ENCODE measurements at regions not wholly inside any gene's neighbourhood (a gene's known extent, or its start where the extent isn't known, plus 50 kb on each side); places are given as distances from the start of the nearest gene placed in this dataset.

- H3K4me3 ChIP-seq (ENCODE audit: low read depth, poor library complexity, severe bottlenecking), result no peak overlapping the region
- TF ChIP-seq, protein P1, sequence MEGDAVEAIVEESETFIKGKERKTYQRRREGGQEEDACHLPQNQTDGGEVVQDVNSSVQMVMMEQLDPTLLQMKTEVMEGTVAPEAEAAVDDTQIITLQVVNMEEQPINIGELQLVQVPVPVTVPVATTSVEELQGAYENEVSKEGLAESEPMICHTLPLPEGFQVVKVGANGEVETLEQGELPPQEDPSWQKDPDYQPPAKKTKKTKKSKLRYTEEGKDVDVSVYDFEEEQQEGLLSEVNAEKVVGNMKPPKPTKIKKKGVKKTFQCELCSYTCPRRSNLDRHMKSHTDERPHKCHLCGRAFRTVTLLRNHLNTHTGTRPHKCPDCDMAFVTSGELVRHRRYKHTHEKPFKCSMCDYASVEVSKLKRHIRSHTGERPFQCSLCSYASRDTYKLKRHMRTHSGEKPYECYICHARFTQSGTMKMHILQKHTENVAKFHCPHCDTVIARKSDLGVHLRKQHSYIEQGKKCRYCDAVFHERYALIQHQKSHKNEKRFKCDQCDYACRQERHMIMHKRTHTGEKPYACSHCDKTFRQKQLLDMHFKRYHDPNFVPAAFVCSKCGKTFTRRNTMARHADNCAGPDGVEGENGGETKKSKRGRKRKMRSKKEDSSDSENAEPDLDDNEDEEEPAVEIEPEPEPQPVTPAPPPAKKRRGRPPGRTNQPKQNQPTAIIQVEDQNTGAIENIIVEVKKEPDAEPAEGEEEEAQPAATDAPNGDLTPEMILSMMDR (IDR thresholded peaks at IDR 0.05), result no peak
- no peak for TF ChIP-seq POLR2A (IDR thresholded peaks at IDR 0.05)
- intact Hi-C loops (cut with DNase I; ENCODE audit: low total_unique reads), result no loop called here
- WGBS, 2 donors, result 3% methylated on average over 36 to 50 of the region's 51 CpGs
- no peak for DNase-seq (ENCODE audit: low spot score in 2 of 2)
Measured at GRCh38 chr15:96416934-96417759, 86.6 kb downstream of the NR2F2 start.

DNA sequence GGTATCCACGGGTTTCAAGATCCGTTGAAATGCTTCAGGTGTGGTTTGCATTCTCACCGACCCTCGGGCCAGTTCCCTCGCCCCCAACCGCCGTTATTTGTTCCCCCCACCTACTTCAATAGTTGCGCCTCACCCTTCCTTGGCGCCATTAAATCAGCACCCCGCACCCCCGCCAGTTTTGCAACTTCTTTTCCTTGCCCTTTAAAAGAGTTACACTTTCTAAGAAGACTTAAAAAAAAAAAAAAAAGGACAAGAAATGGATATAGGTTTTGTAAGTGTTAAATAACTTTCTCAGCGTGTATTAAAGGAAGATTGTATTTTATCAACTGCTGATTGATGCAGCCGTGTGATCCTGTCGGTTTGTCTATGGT lies 87.2 kb downstream of the NR2F2 start:
- no peak for DNase-seq (ENCODE audit: low spot score in 2 of 2)
- 7 to 16% methylated on average over 14 of the region's 14 CpGs for WGBS, 2 donors
- intact Hi-C loops (cut with DNase I; ENCODE audit: low total_unique reads), result no loop called here
- TF ChIP-seq POLR2A (IDR thresholded peaks at IDR 0.05), result no peak
- TF ChIP-seq, protein P1 (IDR thresholded peaks at IDR 0.05), result no peak
- no peak overlapping the region for H3K4me3 ChIP-seq (ENCODE audit: low read depth, poor library complexity, severe bottlenecking)

GRCh38 chr15:96418146-96418545 lies 87.6 kb downstream of the NR2F2 start:
- TF ChIP-seq, protein P1 (IDR thresholded peaks at IDR 0.05), result no peak
- TF ChIP-seq POLR2A (IDR thresholded peaks at IDR 0.05), result no peak
- 24 to 31% methylated on average over 2 of the region's 2 CpGs for WGBS, 2 donors
- intact Hi-C loops (cut with DNase I; ENCODE audit: low total_unique reads), result no loop called here
- no peak for DNase-seq (ENCODE audit: low spot score in 2 of 2)
- H3K4me3 ChIP-seq (ENCODE audit: low read depth, poor library complexity, severe bottlenecking), result no peak overlapping the region

DNA sequence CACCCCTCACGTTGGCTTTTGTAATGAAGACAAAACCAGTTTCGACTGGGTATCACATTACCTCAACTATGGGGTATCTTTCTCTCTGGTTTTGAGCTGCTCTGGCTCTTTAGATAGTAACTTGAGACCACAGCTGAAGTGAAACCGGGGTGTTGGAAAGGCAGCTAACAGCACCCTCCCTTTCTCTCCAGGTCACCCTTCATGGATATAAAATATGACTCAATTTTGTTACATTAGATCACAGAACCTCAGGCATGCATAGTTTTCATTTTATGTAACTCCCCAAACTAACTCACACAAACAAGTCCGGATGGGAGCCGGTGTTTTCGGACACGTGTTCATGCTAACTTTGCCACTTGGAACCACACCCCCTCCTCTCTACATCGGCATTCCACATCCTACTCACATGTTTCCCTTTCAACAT lies 90.7 kb downstream of the NR2F2 start:
- intact Hi-C loops (cut with DNase I; ENCODE audit: low total_unique reads), result no loop called here
- H3K4me3 ChIP-seq (ENCODE audit: low read depth, poor library complexity, severe bottlenecking), result no peak overlapping the region
- no peak for DNase-seq (ENCODE audit: low spot score in 2 of 2)
- TF ChIP-seq, protein P1 (IDR thresholded peaks at IDR 0.05), result no peak
- no peak for TF ChIP-seq POLR2A (IDR thresholded peaks at IDR 0.05)
- WGBS, 2 donors, result 24 to 29% methylated on average over 8 of the region's 8 CpGs

DNA sequence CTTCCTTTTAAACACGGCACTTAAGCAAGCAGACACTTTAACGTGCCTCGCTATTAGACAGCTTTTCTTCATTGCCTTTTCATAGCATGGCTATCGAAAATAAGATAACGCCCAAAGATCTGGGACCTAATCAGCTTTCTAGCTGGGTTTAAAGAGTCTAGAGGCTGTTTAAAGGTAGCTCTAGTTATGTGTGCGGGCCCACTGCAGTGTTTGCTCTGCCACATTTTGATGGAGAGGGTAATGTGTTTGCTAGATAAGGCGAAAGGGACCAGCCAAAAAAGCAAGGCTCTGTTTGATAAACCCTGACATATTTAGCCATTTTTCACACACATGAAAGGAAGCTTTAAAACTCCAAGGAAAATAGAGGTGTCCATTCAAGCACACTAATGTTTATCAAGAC lies 91.6 kb downstream of the NR2F2 start:
- H3K4me3 ChIP-seq (ENCODE audit: low read depth, poor library complexity, severe bottlenecking), result no peak overlapping the region
- TF ChIP-seq POLR2A (IDR thresholded peaks at IDR 0.05), result no peak
- TF ChIP-seq, protein P1 (IDR thresholded peaks at IDR 0.05), result no peak
- 77 to 81% methylated on average over 7 of the region's 7 CpGs for WGBS, 2 donors
- intact Hi-C loops (cut with DNase I; ENCODE audit: low total_unique reads), result no loop called here
- no peak for DNase-seq (ENCODE audit: low spot score in 2 of 2)

DNA sequence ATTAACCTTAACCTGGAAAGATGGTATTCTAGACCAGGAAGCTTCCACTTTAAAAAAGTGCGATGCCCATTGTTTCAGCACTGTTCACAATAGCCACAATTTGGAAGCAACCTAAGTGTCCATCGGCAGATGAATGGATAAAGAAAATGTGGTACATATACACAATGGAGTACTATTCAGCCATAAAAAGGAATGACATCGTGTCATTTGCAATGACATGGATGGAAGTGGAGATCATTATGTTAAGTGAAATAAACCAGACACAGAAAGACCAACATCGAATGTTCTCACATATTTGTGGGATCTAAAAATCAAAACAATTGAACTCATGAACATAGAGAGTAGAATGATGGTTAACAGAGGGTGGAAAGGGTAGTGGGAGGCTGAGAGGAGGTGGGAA lies 94.2 kb downstream of the NR2F2 start:
- intact Hi-C loops (cut with DNase I; ENCODE audit: low total_unique reads), result no loop called here
- WGBS, 2 donors, result 90 to 96% methylated on average over 4 of the region's 4 CpGs

More for the DNA sequence above, 94.2 kb downstream of the NR2F2 start:
- H3K4me3 ChIP-seq (ENCODE audit: low read depth, poor library complexity, severe bottlenecking), result no peak overlapping the region
- no peak for DNase-seq (ENCODE audit: low spot score in 2 of 2)
- TF ChIP-seq POLR2A (IDR thresholded peaks at IDR 0.05), result no peak
- TF ChIP-seq, protein P1 (IDR thresholded peaks at IDR 0.05), result no peak
